ENCODE measurements at regions not wholly inside any gene's neighbourhood (a gene's known extent, or its start where the extent isn't known, plus 50 kb on each side); places are given as distances from the start of the nearest gene placed in this dataset.

DNA sequence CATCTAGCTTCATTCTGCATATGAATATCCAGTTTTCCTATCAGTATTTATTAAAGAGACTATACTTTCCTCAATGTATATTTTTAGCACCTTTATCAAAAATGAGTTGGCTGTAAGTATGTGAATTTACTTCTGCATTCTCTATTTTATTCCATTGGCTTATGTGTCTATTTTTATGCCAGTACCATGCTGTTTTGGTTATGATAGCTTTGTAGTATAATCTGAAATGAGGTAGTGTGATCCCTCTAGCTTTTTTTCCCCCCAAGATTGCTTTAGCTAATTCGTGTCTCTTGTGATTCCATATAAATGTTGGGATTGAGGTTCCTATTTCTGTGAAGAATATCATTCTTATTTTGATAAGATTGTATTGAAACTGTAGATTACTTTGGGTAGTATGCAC, 469.1 kb upstream of the MAP3K7 start:
- TF ChIP-seq, protein P1, sequence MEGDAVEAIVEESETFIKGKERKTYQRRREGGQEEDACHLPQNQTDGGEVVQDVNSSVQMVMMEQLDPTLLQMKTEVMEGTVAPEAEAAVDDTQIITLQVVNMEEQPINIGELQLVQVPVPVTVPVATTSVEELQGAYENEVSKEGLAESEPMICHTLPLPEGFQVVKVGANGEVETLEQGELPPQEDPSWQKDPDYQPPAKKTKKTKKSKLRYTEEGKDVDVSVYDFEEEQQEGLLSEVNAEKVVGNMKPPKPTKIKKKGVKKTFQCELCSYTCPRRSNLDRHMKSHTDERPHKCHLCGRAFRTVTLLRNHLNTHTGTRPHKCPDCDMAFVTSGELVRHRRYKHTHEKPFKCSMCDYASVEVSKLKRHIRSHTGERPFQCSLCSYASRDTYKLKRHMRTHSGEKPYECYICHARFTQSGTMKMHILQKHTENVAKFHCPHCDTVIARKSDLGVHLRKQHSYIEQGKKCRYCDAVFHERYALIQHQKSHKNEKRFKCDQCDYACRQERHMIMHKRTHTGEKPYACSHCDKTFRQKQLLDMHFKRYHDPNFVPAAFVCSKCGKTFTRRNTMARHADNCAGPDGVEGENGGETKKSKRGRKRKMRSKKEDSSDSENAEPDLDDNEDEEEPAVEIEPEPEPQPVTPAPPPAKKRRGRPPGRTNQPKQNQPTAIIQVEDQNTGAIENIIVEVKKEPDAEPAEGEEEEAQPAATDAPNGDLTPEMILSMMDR (conservative IDR thresholded peaks at IDR 0.05; ENCODE audit: low read depth, low read length): no peak
- TF ChIP-seq EZH2 (IDR thresholded peaks at IDR 0.05; ENCODE audit: low read length, unreplicated experiment): no peak
- TF ChIP-seq EZH2phosphoT487 (IDR thresholded peaks at IDR 0.05; ENCODE audit: borderline replicate concordance, low read length): no peak

Measured in PC-3 (cell line).